ENCODE measurements at regions not wholly inside any gene's neighbourhood (a gene's known extent, or its start where the extent isn't known, plus 50 kb on each side); places are given as distances from the start of the nearest gene placed in this dataset.

DNA sequence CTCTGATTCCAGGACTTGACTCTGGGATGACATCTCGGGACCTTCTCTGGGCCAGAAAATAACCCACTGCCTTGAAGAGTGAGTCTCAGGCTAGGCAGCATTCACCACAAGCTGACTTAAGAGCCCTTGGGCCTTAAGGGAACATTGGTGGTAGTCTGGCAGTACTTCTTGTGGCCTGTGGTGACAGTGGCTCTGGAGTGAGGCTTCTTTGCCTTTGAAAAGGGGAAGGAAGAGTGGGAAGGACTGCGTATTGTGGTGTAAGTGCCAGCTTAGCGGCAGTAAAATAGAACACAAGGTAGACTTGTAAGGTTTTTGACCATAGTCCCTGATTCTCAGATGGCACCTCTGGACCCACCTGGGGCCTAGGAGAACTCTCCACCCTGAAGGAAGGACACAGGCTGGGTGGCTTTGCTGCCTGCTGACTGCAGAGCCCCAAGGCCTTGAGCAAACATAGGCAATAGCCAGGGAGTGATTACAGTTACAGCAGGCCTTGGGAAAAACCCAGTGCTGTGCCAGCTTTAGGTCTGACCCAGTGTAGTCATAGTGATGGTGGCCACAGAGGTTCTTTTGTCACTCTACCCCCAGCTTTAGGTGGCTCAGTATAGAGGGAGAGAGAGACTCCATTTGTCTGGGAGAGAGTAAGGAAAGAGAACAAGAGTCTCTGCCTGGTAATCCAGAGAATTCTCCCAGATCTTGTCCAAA lies 483.9 kb downstream of the SH2D4B start:
- DNase-seq (ENCODE audit: low read depth) = no peak

DNA sequence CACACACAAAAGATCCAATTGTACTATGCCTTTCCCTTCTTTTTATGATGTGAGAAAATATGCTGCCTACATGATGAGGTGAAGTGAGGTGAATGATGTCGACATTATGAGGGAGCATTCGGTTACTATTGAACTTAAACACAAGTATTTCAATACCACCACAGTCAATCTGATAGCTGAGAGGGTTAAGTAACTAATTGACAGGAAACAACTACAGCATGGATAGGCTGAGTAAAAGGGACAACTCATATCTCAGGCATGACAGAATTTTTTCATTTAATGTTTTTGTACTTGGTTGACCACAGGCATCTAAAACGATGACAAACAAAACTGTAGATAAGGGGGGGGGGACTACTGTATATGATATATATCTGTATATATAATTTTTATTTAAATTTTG lies 488.9 kb downstream of the SH2D4B start:
- DNase-seq (ENCODE audit: low read depth) = no peak

DNA sequence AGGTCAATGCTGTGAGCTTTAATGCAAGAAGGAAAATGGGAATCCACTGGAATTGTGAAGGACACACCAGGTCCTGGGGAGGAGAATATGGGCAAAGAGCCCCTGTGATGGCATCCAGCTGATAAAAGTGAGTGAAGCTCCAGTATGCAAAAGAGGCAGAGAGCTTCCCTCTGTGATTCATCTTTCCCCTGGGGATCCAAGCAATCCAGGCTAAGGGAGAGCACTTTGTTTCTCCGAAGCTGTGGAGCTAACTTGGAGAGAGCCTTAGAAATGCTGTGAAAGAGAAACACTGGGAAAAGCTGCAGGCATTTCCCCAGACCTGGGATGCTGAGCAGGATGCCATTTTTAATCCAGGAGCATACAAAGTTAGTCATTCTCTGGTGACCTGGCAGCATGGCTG lies 489.5 kb downstream of the SH2D4B start:
- DNase-seq (ENCODE audit: low read depth) = no peak

DNA sequence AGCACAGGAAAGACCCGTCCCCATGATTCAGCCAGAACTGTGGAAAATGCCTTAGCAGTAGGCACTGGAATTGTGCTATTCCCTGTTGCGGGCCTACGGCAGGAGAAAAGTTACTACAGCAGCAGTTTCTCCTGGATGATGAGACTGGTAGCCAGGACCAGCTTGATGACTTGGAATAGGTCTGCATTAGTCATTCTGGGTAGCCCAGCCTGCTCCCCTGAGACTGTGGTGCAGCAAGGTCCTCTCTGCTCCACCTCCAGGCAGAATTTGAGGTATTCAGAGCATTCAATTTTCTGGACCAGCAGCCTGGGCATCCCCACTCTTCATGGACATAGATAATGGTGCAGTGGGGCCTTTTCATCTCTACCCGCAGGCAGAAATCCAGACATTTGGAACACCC lies 490.0 kb downstream of the SH2D4B start:
- DNase-seq (ENCODE audit: low read depth) = no peak

DNA sequence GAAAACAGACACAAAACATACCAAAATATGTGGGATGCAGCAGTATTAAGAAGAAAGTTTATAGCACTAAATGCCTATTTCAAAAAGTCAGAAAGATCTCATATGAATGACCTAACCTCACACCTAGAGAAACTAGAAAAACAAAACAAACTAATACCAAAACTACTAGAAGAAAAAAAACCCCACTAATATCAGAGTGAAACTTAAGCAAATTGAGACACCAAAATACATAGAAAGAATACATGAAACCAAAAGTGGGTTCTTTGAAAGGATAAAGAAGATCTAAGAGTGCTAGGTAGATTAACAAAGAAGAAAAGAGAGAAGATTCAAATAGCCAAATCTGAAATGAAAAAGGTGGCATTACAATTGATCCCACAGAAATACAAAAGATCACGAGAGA lies 494.1 kb downstream of the SH2D4B start:
- DNase-seq (ENCODE audit: low read depth) = no peak

DNA sequence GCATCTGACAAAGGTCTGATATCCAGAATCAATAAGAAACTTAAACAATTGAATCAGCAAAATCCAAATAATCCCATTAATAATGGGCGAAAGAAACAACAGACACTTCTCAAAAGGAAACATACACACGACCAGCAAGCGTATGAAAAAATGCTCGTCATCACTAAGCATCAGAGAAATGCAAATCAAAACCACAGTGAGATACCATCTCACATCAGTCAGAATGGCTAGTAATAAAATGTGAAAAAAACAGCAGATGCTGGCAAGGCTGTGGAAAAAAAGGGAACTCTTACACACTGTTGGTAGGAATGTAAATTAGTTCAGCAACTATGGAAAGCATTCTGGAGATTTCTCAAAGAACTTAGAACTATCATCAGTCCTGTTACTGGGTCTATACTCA lies 496.7 kb downstream of the SH2D4B start:
- no peak for DNase-seq (ENCODE audit: low read depth)

DNA sequence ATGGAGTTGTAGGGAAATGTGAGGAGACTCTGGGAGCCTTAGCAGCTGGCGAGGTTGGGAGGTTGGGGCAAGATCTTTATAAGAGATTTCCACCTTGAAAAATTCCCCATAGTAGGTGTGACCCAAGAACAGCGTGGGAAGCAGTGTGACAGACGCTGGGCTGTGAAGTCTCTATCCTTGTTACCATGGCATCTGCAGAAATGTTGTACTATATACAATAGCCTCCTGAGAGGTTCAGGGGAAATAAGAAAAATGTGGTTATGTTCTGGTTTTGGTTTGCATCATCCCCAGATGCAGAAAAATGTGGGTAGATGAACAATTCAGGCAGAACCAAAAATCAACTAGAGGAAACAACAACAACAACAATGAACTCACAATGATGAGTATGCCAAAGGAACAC lies 498.6 kb downstream of the SH2D4B start:
- no peak for DNase-seq (ENCODE audit: low read depth)

DNA sequence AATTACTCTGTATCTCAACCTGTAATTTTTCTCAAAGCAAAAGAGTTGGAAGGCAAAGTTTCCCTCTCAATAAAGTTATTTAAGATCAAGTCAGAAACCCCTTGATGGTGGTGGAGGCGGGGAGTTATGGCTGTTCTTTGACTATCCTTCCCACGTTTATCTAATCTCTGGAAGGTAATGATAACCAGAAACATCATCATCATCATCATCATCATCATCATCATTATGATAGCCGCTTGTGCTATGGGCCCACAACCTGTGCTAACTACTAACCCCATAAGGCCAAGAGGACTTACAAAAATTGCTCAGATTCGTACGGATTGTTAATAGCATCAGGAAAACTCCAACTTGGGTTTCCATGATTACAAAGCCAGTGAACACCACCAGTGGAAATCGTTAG lies 502.3 kb downstream of the SH2D4B start:
- DNase-seq (ENCODE audit: low read depth) = no peak

DNA sequence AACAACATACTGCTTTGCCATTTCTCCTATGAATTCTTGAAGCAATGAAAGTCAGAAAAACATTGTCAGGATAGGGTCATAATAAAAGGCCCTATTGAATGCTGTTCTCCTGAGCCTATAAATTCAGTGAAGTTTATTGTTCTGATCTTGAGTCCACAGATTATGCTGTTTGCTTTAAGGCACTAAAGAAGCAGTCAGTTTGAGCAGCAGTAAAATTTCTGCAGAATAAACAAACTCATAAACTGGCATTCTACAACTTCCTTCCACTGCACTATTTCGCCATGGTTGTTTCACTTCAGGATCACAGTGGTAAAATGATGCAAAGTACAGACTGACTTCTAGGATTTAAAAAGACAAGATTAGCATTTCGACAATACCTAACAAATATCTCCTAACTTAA lies 503.2 kb downstream of the SH2D4B start:
- DNase-seq (ENCODE audit: low read depth) = no peak

DNA sequence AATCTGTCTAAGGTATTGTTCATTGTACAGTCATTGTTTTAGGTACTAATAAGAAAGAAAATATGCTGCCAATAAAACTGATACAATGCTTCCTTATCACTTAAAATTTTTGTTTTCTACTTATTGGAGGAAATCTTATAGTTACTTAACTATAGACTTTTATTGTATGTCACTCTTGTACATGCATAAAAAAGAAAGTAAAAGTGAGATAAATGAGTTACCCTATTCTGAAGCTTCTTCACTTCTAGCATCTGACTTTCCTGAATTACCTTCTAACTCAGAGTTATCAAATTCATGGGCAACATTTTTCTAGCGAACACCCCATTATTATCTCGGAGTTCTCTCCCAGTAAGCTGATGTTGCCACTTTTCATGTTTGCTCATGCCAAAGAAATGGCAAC lies 504.9 kb downstream of the SH2D4B start:
- no peak for DNase-seq (ENCODE audit: low read depth)

DNA sequence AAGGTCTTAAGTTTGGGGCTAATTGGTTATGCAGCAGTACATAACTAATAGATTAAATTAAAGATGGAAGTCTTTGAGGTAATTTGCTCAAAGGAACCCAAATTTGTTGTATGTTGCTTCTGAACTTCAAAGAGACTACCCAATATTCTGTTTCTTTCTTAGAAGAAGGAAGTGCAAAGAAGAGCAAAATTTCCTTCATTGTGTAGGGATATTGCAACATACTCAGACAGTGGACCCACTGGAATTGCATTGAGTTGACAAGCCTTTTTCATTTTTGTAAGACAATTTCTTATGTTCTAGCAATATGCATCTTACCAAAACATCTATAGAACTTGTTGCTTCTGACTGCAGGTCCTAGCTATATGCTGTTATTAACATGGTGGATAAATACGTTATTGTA lies 527.8 kb downstream of the SH2D4B start:
- DNase-seq (ENCODE audit: low read depth) = no peak

DNA sequence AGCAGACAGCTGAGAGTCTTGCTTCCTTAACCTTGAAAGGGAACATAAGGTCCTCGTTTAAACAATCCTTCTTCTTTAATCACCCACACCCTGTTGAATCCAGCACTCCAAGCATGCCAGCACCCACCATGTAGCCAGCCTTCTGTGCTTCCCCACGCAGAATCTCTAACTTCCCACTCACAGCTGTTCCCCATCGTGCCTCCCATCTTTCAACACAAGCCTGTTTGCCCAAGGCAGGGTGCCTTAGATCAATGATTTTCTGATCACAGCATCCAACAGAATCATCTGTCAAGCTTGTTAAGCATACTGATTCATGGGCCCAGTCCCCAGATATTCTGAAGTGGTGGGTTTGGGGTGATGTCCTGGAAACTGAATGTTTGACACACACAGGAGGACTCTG lies 530.8 kb downstream of the SH2D4B start:
- DNase-seq (ENCODE audit: low read depth) = no peak

DNA sequence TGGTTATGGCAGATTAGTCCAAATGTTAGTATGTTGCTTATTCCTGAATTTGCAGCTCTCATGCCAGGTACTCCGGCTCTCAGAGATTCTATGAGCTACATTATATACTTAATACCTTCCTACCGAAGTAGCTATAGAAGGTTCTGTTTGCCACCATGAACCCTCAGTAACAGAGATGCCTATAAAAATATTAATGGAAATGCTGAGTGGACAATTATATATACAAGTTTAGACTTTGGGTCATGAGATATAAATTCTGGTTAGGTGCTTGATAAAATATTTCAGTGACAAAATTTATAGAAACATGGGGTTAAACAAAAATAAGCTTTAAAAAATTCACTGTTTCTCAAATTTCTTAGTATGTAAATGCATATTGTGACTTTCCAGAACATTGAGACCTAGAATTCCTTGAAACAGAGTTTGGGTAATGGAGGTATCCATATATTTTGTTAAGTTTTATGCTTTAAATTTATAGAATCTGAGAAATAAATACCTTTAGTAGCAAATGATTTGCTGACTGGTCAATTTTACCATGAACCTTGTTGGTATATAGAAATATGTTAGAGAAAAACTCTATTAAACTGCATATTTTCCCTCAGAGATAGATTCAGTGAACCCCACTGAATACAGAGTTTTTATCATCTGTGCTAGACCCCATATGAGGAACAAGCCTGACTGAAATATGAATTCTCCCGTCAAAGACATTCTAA lies 533.5 kb downstream of the SH2D4B start:
- no peak for DNase-seq (ENCODE audit: low read depth)

DNA sequence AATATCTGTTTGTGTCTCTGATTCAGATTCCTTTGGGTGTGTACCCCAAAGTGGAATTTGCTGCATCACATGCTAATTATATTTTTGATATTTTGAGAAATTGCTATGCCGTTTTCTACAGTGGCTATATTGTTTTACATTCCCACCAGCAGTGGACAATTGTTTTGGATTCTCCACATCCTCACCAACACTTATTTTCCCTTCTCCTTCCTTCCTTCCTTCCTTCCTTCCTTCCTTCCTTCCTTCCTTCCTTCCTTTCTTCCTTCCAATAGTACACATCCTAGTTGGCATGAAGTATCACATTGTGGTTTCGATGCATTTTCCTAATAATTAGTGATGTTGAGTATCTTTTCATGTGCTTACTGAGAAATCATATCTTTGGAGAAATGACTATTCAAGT lies 535.5 kb downstream of the SH2D4B start:
- DNase-seq (ENCODE audit: low read depth) = no peak

DNA sequence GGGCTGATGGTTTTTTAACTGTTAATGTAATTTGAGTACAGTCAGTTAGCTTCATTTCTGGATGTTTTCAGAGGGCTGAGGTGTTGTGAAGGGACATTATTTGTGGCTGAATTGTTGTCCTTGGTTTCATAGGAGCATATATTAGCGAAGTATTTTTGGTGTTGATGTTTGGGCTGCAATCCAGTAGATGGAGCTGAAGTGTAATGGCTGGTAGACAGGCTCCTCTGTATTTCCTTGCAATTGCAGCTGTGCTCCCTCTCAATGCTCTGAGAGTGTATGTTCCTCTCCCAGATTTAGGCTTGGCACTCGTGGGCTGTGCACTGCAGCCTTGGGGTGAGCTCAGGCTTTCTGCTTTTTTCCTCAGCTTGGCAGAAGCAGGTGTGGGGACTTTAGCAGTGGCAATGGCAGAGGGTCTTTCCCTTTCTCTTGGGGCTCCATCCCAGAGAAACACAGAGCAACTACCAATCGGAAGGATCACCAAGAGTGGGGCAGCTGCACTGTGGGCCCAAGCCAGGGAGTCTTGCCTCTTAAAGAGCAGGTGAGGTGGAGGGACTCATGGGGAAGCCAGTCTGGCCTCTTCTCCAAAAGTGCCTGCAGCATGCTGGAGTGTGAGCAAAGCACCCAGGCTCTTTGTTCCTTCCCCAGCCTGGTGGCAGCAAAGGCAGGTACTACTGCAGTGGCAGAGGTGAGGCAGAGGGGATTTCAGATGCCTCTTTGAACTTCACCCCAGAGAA lies 544.4 kb downstream of the SH2D4B start:
- no peak for DNase-seq (ENCODE audit: low read depth)

DNA sequence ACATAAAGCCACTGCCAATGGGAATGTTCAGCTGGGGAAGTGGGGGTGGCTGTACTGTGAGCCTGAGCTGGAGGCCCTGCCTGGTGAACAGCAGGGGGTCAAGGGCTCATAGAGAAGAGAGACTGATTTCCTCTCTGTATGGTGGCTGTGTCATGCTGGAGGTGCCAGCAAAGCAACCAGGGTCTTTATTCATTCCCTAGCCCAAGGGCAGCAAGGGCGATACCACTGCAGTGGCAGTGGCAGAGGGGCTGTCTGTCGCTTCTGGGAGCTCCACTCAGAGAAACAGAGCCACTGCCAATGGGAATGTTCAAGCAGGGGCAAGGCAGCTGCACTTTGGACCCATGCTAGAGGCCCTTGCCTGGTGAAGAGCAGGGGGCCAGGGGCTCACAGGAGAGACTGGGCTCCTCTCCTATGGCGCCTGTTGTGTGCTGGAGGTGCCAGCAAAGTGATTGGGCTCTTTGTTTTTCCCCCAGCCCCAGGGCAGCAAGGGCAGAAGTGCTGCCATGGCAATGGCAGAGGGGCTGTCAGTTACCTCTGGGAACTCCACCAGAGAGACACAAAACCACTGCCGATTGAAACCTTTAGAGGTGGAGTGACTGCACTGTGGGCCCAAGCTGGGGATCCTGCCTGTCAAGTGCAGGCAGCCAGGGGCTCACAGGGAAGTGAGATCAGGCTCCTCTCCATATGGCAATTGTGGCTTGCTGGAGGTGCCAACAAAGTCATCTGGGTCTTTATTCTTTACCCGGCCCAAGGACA lies 545.1 kb downstream of the SH2D4B start:
- DNase-seq (ENCODE audit: low read depth) = no peak

DNA sequence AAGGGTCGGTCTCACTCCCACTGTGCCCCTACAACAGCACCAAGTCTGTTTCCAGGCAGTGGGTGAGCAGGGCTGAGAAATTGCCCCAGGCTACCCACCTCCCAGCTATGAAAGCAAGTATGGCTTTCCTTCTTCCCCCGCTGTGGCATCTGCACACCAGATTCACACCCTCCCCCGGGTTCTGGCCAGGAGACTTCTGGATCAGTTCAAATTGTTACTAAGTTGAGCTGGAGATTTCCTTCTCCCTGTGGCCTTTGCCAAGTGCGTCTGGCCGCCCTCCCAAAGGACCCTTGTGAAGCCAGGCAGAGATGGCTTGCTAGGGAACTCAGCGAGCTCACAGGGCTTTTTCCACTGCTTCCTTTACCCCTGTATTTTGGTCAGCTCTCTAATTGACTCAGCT lies 555.4 kb downstream of the SH2D4B start:
- DNase-seq (ENCODE audit: low read depth) = no peak

DNA sequence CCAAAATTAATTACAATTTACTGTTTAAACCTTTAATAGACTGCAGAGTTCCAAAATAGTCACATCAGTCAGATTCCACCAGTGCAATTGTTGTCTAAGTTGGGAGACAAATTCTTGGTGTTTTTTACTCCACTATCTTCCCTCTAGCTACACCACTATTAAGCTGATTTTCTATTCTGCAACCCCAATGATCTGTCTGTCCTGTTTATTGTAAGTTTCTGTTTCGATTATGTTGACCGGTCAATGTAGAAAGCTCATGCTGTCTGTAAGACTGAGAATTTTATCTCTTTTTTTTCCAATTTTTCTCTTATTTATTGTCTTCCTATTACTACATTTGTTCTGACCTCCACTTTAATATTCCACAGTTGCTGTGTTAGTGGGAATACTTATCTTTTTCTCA lies 557.5 kb downstream of the SH2D4B start:
- no peak for DNase-seq (ENCODE audit: low read depth)

DNA sequence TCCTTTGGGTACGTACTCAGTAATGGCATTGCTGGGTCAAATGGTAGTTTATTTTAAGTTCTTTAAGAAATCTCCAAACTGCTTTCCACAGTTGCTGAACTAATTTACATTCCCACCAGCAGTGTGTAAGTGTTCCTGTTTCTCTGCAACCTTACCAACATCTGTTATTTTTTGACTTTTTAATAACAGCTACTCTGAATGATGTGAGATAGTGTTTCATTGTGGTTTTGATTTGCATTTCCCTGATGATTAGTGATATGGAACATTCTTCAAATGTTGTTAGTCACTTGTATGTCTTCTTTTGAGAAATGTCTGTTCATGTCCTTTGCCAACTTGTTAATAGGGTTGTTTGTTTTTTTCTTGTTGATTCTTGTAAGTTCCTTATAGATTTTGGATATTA lies 558.9 kb downstream of the SH2D4B start:
- no peak for DNase-seq (ENCODE audit: low read depth)

DNA sequence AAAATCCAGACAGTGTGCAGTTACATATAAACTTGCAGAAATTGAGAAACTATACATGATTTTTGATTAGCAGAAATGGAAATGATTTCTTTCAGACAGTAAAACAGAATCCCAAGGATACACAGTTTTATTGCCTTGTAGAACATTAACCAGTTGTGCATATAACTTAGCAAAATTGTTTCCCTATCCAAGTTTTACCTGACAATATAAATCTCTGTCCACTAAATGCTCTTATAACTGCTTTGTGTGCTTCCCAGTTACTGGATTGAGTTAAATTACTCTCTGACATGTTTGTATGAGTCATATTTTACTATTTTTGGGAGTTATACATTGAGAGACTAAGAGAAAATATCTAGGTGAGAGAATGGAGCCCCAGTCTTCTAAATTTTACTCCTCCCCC lies 563.4 kb downstream of the SH2D4B start:
- DNase-seq (ENCODE audit: low read depth) = no peak

DNA sequence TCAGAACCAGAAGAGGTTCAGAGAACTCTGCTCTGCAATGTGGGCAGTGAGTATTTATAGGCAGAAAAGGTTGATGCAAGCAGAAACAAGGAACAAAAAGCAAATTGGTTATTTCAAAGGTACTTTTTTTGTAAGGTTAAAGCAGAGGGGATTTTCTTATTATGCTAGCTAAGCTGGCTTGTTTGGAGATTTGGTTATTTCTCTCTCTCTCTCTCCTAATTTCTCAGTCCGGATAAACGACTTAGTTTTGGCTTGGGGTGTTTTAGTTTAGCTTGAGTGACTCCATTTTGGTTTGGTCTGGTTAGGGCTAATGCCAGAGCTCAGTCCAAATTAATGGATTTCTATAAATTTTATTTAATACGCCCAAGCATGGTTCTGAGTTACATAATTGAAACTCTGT lies 566.8 kb downstream of the SH2D4B start:
- DNase-seq (ENCODE audit: low read depth) = no peak

DNA sequence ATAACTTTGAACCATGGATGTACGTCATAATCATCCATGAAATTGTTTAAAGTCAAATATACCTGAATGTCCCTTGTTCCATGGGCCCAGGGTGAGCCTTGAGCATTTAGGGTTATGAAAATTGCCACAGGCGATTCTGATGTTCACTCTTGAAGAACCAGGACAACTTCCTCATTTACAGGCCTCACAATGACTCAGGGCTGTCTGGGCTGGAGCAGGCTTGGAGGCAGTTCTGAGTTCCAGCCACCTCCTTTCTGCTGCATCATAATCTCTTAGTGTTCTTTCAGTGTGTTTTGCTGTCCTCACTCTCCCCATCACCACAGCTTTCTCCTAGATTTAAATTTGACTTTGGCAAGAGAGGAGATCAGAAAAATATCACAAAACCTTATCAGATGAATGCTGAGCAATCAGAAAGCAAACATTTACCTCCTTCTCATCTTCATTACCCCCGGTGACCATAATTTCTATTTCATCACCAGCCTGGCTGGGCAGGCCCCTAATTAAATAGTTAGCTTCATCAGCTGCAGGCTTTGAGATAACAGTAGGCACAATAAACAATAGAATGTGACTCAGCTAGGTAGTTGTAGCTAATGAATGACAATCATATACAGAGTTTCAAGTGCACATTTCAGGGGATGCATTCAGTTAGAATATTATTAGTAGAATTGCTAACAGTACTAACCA lies 571.0 kb downstream of the SH2D4B start:
- no peak for DNase-seq (ENCODE audit: low read depth)

Data from activated T-cell treated with anti-CD3 and anti-CD28 coated beads for 1 hour (primary cell).